GM21529 (cell line): ENCODE measurements at regions not wholly inside any gene's neighbourhood (a gene's known extent, or its start where the extent isn't known, plus 50 kb on each side); places are given as distances from the start of the nearest gene placed in this dataset.
"Not testable (repeated sequence)": the region's sequence is repeated elsewhere in the genome, so short reads cannot be mapped to it uniquely, and the experiment has no call there.

ENCODE experiments used
- ATAC-seq: cut with Tn5 transposase; IDR thresholded peaks from one replicate; pipeline ENCODE4 v1.9.1; 2021; ENCODE audit not compliant: unreplicated experiment

DNA sequence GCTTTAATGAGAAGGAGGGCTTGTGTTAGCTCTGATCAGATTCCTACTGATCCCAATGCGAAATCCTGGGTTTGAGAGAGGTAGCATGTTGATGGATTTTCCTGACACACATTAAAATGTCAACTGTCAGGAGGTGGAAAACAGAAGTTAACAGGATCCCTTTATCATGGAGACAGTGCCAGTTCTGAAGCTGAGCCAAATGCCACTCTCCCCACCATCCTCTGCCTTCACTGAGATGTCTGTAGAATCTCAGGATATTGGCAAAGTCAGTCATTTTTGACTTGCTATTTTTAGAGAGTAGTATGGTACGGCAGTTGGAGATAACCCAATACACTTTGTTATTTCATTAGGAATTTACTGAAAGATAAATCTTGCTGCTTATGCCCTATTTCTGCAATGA is 1816.2 kb upstream of the FLRT2 start:
- ATAC-seq = no peak

GRCh38 chr14:83714151-83714550 is 1815.8 kb upstream of the FLRT2 start:
- no peak for ATAC-seq

- not testable (repeated sequence) for ATAC-seq
Measured at GRCh38 chr14:83719435-83719834, 1810.5 kb upstream of the FLRT2 start.

- no peak for ATAC-seq
Measured at GRCh38 chr14:83733670-83734069, 1796.3 kb upstream of the FLRT2 start.

- ATAC-seq = no peak
Measured at GRCh38 chr14:83734431-83734830, 1795.5 kb upstream of the FLRT2 start.

DNA sequence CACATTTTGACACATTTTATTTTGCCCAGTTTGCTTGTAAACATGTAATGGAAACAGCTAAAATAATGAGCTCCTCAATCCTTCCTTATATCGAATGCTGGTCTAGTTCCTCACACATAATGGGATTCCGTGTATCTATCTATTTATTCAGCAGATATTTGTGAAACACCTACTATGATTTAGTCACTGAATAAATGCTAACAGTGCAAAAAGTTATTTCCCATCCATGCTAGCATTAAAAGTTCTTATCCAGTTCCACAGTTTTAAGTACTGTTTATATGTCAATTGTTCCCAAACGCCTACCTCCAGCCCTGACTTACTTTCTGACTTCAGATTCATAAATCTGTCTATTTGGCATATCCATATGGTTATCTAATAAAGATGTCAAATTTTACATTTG is 1788.7 kb upstream of the FLRT2 start:
- ATAC-seq = no peak

DNA sequence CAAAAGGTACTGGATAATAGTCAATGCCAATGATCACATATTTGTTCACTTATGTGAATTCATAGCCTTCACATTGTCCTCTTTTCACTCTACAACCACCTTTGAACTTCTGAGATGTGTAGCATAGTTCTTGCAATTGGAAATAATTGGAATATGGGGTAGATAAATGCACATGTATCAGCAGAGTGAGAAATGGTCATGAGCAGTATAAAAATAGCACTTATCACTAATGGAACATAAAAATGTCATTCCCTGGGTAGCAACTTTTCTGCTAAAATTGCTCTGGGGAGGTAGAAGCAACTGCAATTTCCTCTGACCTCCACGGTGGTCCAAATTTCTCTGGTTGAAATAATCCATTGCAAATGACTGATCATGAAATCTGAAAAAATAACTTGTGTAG is 1785.7 kb upstream of the FLRT2 start:
- no peak for ATAC-seq

DNA sequence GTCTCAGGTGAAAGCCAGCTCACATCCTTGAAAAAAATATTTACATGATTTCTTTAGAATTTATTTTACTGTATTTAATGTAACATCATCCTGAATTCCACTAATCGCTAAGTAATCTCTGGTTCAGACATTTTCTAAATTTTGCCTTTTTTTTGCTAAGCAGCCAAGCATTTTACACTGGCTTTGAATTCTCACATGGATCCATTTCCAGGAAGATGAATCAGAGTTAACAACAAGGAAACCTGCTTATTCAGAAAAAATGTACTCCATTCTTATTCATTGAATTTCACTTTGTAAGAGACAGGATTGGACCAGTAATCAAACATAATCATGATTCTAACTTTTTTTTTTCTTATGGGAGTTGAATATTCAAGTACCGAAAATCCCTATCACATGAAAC is 1785.1 kb upstream of the FLRT2 start:
- no peak for ATAC-seq

- ATAC-seq = no peak
Measured at GRCh38 chr14:83746336-83746735, 1783.6 kb upstream of the FLRT2 start.

GRCh38 chr14:83757916-83758315 is 1772.0 kb upstream of the FLRT2 start:
- no peak for ATAC-seq

GRCh38 chr14:83764656-83765599 is 1765.0 kb upstream of the FLRT2 start:
- ATAC-seq = no peak

GRCh38 chr14:83777516-83777915 is 1752.4 kb upstream of the FLRT2 start:
- ATAC-seq = no peak

DNA sequence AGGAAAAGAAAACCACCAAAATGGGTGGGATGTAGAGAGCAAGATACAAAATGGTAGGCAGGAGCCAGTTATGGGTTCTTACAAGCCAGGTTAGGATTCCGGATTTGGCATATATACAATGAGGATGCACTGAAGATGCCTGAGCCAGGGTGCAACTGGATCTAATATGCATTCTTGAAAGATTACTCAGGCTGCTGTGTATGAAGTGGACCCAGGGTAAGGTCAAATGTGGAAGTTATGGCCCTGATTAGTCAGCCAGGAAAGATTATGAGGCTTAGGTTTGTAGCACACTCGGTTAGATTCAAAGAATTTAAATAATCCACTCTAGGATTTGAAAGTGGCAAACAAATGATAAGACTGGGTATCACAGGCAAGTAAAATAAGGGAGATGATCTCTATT is 1750.7 kb upstream of the FLRT2 start:
- ATAC-seq = no peak

- no peak for ATAC-seq
Measured at GRCh38 chr14:83780321-83780720, 1749.6 kb upstream of the FLRT2 start.

GRCh38 chr14:83798421-83798820 is 1731.5 kb upstream of the FLRT2 start:
- no peak for ATAC-seq

DNA sequence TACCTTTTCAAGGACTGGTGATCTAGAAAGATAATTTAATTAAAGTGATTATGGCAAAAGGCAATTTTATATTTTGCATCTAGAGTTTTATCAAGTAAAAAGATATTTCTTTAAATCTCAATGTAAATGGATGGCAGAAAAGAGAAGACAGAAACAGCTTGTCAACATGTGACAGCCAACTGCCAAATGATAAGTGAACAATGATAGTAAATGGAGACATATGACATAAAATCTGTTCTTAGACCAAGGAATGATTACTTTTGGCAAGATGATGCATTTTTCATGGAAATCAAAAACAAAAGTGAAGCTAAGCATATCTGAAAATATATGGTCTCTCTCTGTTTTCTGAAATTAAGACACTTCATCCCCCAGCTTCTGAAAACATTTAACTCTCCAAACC is 1730.7 kb upstream of the FLRT2 start:
- ATAC-seq = no peak

- no peak for ATAC-seq
Measured at GRCh38 chr14:83814896-83815295, 1715.0 kb upstream of the FLRT2 start.

GRCh38 chr14:83816761-83817160 is 1713.2 kb upstream of the FLRT2 start:
- ATAC-seq = no peak

- no peak for ATAC-seq
Measured at GRCh38 chr14:83825843-83826242, 1704.1 kb upstream of the FLRT2 start.

- ATAC-seq = no peak
Measured at GRCh38 chr14:83826838-83827237, 1703.1 kb upstream of the FLRT2 start.

DNA sequence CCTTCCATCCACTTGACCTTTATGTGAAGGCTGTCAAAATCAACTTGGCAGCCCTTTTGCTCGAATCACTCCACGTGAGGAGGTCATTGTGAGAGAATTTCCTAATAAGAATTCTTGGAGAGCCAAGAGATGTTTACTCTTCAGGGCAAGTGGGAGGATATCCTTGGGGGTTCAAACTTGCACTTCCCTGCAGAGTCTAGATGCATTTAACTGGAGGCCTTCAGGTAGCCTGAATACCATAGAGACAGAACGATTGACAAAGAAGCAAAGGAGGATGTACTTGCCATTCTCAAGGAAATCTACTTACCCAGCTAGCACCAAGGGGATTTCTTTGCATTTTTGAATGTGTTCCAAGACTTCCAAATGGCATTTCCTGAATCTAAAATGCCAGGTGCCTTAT is 1702.6 kb upstream of the FLRT2 start:
- no peak for ATAC-seq

GRCh38 chr14:83828406-83828805 is 1701.5 kb upstream of the FLRT2 start:
- ATAC-seq = no peak

DNA sequence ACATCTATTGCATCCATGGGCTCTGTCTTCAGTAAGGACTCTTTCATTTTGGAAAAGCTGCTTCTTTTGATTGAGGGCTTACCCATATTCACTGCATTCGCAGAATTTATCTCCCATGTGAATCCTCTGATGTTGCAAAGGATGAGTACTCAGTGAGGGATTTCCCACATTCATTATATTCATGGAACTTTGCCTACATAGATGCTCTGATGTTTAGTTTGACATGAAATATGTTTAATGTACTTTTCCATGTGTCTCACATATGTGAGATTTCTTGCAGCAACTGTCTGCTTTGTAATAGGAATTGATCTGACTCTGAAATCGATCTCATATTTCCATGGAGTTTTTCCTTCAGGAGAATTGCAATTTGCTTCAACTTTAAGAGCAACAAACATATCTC is 1699.6 kb upstream of the FLRT2 start:
- ATAC-seq = no peak
